ENCODE measurements at regions not wholly inside any gene's neighbourhood (a gene's known extent, or its start where the extent isn't known, plus 50 kb on each side); places are given as distances from the start of the nearest gene placed in this dataset.

- DNase-seq, result no peak
Observed at GRCh38 chr13:63011996-63012395, 1596.3 kb upstream of the PCDH20 start.

GRCh38 chr13:63010072-63010658 is 1594.5 kb upstream of the PCDH20 start:
- DNase-seq, result no peak

DNA sequence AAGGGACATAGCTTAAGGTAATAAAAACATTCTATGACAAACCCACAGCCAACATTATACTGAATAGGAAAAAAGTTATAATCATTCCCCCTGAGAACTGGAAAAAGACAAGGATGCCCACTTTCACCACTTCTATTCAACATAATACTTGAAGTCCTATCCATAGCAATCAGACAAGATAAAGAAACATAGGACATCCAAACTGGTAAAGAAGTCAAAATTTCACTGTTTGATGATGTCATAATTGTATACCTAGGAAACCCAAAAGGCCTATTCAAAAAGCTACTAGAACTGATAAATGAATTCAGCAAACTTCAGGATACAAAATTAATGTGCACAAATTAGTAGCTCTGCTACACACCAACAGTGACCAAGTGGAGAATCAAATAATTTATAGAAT is 1590.0 kb upstream of the PCDH20 start:
- no peak for DNase-seq

DNA sequence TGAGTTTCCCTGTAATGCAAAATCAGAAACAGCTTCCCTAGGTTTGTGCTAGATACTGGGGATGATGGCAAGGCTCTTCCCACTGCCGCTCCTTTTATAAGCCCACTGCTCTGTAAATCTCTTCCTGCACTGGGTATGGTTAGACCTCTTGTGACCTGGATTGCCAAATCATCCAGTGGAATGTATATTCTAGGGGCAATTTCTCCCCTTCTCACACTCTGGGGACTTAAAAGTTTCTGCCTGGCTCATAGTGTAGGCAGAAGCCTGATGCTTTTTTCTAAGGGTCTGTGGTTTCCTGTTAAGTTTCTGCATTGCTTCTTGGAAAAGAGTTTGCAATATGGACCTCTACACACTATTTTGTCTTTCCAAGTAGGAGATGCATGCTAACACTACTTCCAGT is 1582.0 kb upstream of the PCDH20 start:
- DNase-seq, result no peak

DNA sequence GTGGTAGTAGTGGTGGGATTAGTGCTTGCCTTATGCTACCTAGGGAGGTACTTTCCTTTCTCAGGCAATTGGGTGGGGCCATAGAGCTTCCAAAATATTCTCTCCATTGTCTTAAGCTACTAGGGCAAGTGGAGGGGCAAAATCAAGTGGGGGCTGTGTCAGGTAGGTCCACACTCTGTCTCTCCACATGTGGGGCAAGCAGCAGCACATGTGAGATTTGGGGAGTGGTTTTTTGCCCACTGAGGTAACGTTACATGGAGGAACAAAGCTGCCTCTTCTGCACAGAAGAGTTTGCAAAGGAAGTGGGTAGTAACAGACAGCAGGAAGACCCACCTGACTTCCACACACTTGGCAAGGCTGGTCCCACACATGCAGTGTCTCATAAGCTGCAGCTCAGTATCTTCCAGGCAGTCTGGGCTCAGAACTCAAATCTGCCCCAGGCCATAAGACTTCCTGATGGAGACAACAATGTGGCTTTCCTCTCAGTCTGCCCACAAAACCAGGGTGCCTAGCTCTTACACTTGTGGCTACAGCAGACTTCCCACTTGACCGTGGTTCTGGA is 1581.5 kb upstream of the PCDH20 start:
- no peak for DNase-seq

- DNase-seq, result no peak
Observed at GRCh38 chr13:62973804-62974203, 1558.2 kb upstream of the PCDH20 start.

GRCh38 chr13:62964522-62964921 is 1548.9 kb upstream of the PCDH20 start:
- DNase-seq, result no peak

DNA sequence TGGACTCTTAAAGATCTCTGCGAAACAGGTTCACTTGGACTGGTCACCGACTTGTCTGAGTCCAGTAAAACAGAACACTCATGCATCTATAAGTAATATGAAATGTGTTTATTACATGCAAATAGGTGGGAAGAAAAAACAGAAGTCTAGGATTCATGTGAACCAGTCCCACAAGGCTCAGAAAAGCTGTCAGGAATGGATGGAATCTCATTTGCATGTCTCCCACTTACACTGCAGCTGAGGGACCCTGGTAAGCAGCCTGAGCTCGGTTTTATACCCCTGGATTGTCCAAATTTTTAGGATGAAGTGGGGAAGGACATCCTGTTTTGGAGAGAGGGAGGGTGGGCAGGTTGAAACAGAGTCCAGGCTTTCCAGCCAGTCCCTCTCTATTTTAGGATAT is 1545.1 kb upstream of the PCDH20 start:
- DNase-seq, result no peak

DNA sequence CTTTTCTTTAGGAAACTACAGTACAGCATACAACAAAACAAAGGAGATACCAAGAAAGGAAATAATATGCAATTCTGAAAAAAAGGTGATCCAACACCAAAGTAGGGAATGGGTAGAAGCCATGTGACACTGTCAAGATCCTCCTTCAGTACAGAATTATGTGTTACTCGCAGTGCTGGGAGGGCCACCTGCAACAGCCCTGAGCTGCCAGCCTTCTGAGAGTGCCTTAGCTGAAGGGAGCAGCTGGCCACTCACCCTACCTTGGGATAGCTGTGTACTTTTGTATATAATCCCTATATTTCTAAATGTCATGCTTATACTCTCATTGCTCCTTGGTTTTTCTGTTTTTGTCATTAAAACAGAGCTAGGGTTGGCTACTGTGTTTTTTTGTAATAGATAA is 1518.2 kb upstream of the PCDH20 start:
- DNase-seq, result no peak

GRCh38 chr13:62932256-62932883 is 1516.7 kb upstream of the PCDH20 start:
- no peak for DNase-seq

DNA sequence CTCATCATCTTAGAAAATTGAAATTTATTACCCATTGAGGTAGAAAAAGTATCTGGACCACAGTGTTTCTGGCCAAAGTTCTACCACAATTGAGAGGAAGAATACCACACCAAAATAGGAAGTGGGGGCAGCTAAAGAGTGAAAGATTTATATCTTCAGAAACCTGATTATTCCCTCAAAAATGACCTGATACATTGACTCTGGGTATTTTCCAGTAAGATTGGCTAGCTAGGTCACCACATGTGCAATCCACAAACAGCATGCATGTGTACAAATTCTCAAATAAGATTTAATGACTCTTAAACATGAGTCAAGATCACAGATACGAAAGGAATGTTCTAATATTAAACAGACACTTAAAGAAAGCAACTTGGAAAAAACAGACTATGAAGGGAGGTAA is 1516.2 kb upstream of the PCDH20 start:
- no peak for DNase-seq

GRCh38 chr13:62924395-62924794 is 1508.7 kb upstream of the PCDH20 start:
- DNase-seq, result no peak

GRCh38 chr13:62920159-62920558 is 1504.5 kb upstream of the PCDH20 start:
- no peak for DNase-seq

DNA sequence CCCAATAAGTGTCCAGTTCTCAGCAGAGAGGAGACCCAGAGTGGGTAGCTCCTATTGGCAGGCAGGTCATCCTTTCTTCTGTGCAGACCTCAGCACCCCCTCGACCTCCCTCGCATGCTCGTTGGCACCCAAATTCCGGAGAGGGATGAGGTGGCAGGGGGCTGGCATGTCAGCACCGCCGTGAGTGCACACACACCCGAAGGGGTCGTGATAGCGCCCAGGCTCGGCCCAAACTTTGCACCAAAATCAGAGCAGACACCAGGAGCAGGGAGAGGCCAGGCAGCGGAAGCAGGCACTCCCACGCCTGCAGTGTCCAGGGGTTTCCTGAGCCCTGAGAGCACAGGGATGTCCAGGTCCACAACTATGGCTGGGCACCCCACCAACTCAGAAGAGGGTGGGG is 1503.8 kb upstream of the PCDH20 start:
- DNase-seq, result no peak

GRCh38 chr13:62910541-62911060 is 1495.0 kb upstream of the PCDH20 start:
- no peak for DNase-seq

DNA sequence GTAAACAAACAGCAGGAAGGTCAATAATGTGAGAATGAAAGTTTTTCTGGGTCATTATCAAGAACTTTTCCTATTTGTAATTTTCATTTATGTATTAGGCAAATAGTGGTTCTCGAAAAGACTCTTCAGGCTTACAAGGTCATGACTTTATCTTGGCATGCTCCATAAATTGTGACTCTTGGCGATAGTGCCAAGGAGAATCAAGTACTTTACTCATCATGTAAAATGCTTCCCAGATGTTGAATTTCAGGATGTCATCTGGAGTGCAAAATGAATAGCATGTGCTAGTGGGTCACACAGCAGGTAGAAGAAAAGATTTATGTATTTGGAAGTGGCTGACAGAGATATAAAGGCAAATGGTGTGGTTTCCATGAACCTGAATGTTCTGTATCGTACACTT is 1492.7 kb upstream of the PCDH20 start:
- peak in 1 of 2 experiments; percentile 0 for DNase-seq

DNA sequence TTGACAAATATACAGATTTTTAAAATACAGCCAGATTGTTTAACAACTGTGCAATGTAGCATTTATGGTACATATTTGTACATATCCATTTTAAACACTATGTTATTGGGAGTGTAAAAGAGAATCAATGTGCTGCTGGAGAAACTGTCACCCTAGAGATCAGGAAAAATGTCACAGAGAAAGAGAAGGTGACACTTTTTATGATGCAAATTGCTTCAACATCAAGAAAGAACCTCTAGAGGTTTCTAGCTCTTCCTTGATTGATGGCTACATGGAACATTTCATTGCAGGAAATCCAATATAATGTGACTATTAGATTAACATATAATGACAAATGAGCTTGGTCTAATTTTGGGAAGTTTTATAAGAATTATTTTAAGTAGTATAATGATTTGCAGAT is 1491.2 kb upstream of the PCDH20 start:
- no peak for DNase-seq

GRCh38 chr13:62906469-62906868 is 1490.8 kb upstream of the PCDH20 start:
- DNase-seq, result no peak

DNA sequence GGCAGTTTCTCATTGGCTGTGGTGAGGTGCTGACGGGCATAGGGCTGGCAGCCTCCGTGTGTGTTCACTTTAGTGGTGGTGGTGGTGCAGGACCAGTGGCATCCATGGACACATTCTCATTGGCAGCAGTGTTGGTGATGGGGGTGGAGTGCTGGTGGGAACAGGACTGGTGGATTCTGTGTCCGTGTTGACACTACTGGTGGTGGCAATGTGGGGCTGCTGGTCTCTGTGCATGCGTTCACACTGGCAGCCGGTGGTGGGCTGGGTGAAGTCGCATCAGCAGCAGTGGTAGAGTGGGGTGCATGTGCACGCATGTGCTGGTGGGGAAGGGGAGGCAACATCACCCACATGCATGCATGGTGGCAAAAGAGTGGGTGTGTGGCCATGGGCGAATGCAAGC is 1471.4 kb upstream of the PCDH20 start:
- no peak for DNase-seq

DNA sequence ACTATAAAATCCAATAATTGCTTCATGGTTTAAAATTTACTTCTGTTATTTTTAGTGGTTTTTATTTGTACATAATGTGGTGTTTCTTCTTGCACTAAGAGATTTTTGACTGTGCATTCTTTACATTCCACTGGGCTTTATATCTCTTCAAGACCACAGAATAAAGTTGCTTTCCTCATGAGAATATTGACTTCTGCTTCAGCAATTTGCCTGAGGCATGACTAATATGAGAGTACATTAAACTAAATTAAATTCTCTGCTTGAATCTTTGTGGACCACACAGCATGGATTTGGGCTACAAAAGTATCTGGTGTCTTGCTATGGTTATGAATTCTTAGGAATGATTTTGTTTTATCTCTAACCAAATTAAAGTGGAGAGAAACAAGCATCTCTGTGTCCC is 1463.4 kb upstream of the PCDH20 start:
- DNase-seq, result no peak

DNA sequence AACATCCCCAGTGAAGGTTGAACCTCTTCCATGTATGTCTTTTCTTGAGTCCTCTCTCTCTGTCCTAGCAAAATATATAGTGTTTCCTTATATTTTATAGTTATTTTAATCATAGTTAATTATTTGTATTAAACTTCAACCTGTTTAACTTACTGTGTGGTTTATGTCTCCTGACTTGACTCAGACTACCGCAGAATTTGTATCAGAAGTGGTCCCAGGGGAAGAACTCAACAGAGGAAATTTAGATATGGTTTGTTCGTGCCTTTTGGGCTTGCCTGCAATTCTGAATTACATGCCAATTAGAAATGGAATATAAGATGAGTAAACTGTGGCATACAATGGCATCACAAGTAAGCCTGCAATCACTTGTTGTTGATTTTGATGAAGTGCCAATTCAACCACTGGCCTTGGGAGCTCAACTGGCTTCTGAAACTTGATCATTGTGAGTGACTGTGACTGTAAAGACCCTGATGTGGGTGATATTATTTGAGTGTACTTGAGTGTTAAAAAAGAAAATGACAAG is 1459.5 kb upstream of the PCDH20 start:
- no peak for DNase-seq

- peak in 1 of 2 experiments; percentile 5 for DNase-seq
Observed at GRCh38 chr13:62850331-62850730, 1434.7 kb upstream of the PCDH20 start.

DNA sequence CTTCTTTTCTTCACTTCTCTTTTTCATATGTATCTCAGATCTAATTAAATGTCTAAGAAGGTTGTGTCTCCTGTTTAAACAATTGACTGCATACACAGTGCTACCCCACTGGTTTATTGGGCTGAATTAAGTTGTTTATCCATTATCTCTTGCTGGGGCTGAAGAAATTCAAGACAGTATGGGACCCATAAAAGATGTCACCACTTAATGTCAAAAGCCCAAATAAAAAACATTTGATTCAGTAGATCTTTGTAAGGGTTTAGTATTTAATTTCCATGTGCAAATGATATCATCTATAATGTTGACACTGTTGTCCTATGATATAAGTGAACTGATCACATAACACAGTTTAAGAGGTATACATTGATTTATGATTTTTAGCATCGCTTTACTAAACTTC is 1431.9 kb upstream of the PCDH20 start:
- DNase-seq, result no peak

- no peak for DNase-seq
Observed at GRCh38 chr13:62846302-62846701, 1430.7 kb upstream of the PCDH20 start.

Measured in NCI-H446 (cell line).